RPMI7951 (cell line): ENCODE measurements at regions not wholly inside any gene's neighbourhood (a gene's known extent, or its start where the extent isn't known, plus 50 kb on each side); places are given as distances from the start of the nearest gene placed in this dataset.
A peak's percentile ranks its signal among the peaks of the same experiment; 100 is the strongest.

Experiments used
- DNase-seq: peaks from one replicate; pipeline ENCODE4 v3.0.0-alpha.2; 2012; ENCODE audit warnings: low read depth

GRCh38 chr5:67373518-67373917 lies 176.9 kb upstream of the CD180 start:
- no peak for DNase-seq

DNA sequence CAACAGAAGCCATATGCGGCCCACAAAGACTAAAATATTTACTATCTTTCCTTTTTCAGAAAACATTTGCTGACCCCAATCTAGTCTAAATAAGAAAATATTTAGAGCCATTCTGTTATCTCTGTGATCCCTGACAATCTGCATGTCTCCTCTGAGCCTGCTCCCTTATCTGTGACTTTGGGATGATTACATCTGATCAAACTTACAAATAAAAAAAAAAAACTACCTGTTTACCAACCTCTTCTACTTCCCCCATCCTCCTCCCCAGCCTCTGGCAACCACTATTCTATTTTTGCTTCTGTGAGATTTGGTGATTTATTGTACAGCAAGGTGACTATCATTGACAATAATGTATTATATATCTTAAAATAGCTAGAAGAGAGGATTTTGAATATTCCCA lies 176.3 kb upstream of the CD180 start:
- no peak for DNase-seq

- DNase-seq = no peak
These were observed 175.3 kb upstream of the CD180 start for GRCh38 chr5:67371924-67372323.

DNA sequence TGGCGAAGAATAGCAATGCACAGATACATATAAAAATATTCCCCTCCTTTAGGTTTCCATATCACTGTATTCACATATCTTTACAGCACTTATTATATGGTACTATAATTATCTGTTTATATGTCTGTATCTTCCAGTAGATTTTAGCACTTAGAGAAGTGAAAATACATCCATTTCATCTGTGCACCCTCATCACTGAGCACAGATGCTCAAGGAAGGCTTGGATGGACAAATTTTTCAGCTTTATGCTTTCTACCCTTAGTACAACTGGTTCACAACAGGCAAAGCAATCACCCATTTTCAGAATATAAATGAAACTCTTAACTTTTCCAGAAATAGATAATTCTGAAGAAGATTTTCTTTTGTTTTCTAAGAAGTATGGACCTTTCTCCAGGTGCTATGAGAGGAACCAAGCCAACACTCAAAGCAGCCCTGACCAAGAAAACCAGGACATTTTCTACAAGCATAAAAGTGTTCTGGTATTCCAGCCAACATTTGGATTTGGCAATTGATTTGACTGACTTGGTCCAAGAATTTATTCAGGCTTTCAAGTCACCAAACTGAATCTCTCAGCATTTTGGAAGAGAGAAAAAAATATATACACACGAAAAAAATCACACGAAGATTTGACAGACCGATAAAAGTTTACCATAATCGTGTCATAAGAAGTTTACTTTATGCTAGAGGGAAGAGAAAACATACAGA lies 170.2 kb upstream of the CD180 start:
- DNase-seq = no peak

DNA sequence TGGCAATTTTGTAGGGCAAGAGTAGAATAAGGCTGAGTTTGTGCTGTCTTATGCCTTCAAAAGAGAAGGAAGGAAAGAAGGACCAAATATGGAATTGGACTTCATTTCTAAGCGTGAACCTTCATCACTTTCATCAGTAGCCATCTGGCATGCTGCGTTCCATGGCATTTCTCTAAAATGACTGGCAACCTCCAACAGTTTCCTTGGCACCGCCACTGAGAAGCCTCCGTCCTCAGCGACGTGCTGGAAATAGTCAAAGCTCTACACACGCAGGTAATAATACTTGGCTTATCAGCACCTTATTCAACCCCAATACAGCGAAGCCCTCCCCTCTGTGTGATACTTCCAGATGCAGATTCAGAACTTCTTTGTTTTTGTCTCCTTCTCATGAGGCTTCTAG lies 169.7 kb upstream of the CD180 start:
- DNase-seq = no peak

GRCh38 chr5:67364381-67364970 lies 167.9 kb upstream of the CD180 start:
- DNase-seq = no peak

DNA sequence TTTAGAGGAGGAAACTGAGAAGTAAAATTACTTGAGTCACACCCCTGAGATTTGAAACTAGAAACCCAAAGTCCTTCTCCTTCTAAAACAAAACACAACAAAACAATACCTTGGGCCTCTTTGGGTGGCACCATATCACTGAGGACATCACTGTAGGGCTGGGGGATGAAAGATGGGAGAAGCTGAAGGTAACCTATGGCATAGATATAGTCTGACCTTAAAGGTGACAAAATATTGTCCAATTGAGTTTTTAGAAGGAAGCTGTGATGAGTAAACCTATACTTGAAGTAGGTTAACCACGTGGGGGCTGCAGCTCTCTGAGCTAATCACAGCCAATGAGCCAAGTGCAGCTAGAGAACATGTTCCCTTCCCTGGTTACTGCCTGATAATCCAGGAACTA lies 167.4 kb upstream of the CD180 start:
- no peak for DNase-seq

- DNase-seq = no peak
These were observed 166.6 kb upstream of the CD180 start for GRCh38 chr5:67363180-67363709.

GRCh38 chr5:67361932-67362729 lies 165.5 kb upstream of the CD180 start:
- peak; percentile 19 for DNase-seq

DNA sequence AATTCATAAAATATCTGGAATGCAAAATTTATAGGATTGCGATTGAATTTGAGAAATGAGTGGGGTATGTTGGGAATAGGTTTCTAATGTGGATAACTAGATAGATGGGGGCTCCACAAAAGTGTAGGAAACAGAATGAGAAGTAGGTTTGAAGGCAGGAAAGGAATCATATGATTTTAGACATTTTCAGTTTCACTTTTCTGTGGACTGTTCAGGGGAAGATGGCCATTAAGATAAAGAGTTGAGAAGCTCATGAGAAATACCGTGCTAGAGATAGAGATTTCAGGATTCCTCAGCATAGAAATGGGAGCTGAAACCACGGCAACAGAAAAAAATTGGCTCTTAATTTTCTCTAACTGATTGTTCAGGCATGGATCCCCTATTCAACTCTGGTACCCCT lies 163.4 kb upstream of the CD180 start:
- peak; percentile 33 for DNase-seq

- no peak for DNase-seq
These were observed 161.6 kb upstream of the CD180 start for GRCh38 chr5:67358186-67358585.

GRCh38 chr5:67355120-67355713 lies 158.6 kb upstream of the CD180 start:
- no peak for DNase-seq

- DNase-seq = peak; percentile 36
These were observed 157.2 kb upstream of the CD180 start for GRCh38 chr5:67353500-67354450.

GRCh38 chr5:67350618-67351201 lies 154.1 kb upstream of the CD180 start:
- peak; percentile 78 for DNase-seq

- peak; percentile 77 for DNase-seq
These were observed 153.6 kb upstream of the CD180 start for GRCh38 chr5:67350185-67350584.

GRCh38 chr5:67347821-67348220 lies 151.2 kb upstream of the CD180 start:
- no peak for DNase-seq

- DNase-seq = no peak
These were observed 150.0 kb upstream of the CD180 start for GRCh38 chr5:67346611-67347010.

DNA sequence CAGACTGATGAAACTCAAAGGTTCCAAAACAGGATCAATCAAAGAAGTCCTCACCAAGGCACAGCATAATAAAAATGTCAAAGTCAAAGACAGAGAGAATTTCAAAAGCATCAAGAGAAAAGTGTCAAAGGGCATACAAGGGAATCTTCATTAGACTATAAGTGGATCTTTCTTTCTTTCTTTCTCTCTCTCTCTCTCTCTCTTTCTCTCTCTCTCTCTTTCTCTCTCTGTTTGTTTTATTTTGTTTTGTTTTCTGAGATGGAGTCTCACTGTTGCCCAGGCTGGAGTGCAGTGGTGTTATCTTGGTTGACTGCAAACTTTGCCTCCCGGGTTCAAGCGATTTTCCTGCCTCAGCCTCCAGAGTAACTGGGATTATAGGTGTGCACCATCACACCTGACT lies 148.3 kb upstream of the CD180 start:
- DNase-seq = no peak

- DNase-seq = no peak
These were observed 147.2 kb upstream of the CD180 start for GRCh38 chr5:67343835-67344234.

DNA sequence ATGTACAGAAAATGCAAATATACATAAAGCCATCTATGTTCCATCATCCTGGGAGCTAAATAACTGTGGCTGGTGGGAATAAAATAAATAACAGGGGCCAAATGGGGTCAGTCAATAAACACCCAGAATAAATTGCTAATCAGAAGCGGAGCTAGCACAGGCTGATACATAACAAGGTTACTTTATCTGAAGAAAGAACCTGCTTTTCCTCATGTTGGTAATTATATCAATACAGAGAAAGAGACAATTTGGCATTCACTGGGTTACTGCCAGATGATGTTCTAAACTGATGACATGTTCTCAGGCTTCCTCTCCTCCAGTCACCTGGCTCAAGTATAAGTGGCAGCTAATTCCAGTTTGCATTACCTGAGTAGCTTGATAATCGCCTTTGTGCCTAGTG lies 144.9 kb upstream of the CD180 start:
- DNase-seq = no peak
